Pancreas (tissue), 10 donors: ENCODE measurements at regions not wholly inside any gene's neighbourhood (a gene's known extent, or its start where the extent isn't known, plus 50 kb on each side); places are given as distances from the start of the nearest gene placed in this dataset.
A peak's percentile ranks its signal among the peaks of the same experiment; 100 is the strongest.

ENCODE experiments used
- ATAC-seq, 4 donors: fragments of 200-7000 bp; cut with Tn5 transposase; one replicate each; pipeline versions ENCODE4 v1.8.0 to v1.9.1; 2020; ENCODE audit warnings: mild to moderate bottlenecking in 4 of 4, moderate library complexity in 4 of 4
- DNase-seq, 6 donors: peaks; one replicate each; pipeline ENCODE4 v3.0.0-alpha.2; 2020
- FAIRE-seq: peaks from 2 replicates; lab custom pipeline; 2012; peaks lifted over from hg19 to GRCh38; lab: Jason Lieb, UNC
- H3K27ac ChIP-seq, 4 donors: fragments of 200-600 bp; sonication (generic); 1 replicate in 3 of 4; 2 replicates in 1 of 4; pipeline versions ENCODE4 v1.5.0 to v1.8.0; 2020
- H3K27me3 ChIP-seq, 4 donors: fragments of 200-600 bp; one replicate each; pipeline ENCODE4 v1.8.0; 2021
- H3K36me3 ChIP-seq, 3 donors: fragments of 200-600 bp; sonication (generic) in 1 of 3; one replicate each; pipeline versions ENCODE4 v1.5.0 to v1.8.0; 2020 to 2021
- H3K4me1 ChIP-seq, 3 donors: fragments of 200-600 bp; one replicate each; pipeline ENCODE4 v1.8.0; 2021
- H3K4me3 ChIP-seq, 4 donors: fragments of 200-600 bp; sonication (generic) in 2 of 4; one replicate each; pipeline versions ENCODE4 v1.5.0 to v1.8.0; 2020 to 2021
- H3K9me3 ChIP-seq, 4 donors: fragments of 200-600 bp; one replicate each; pipeline ENCODE4 v1.8.0; 2021
- CTCF ChIP-seq, 4 donors: fragments of 200-600 bp; sonication (generic) in 3 of 4; IDR thresholded peaks; one replicate each; pipeline versions ENCODE4 v1.5.0 to v1.8.0; 2021; ENCODE audit warnings: antibody characterized with exemption in 4 of 4
- WGBS, 2 donors: extraction: QIAGEN DNeasy Blood & Tissue Kit; methylation state at CpG; one replicate each; pipeline ENCODE4 v1.1.7; 2013; 5-methylcytosine and 5-hydroxymethylcytosine counted together
- intact Hi-C, 3 donors: fragments of 100-400 bp; cut with DNase I; formaldehyde crosslinking; loops; one replicate each; pipeline versions ENCODE4 v1.11.1 to v1.14.2; 2022
- donor health status: healthy with polysubstance abuse.
- donor health status: DM: no; HTN: no; CAD: no; lungs with moderate emphysema.
- donor health status: DM: no; HTN: no; CAD: no.
- donor health status: control.
- donor health status: control.
- donor health status: Bipolar disorder and iron deficiency.
- donor health status: DM: yes; HTN: yes; CAD: no.
- donor health status: DM: no; HTN: no; CAD: no.
- donor health status: DM: no; HTN: no; CAD: no.
- donor health status: DM: yes; HTN: yes; CAD: no.

GRCh38 chr6:9504191-9504590 lies 910.7 kb downstream of the TFAP2A start:
- no peaks in the 10 kb centered on the region for H3K36me3 ChIP-seq
- peak in 1 of 4 donors; percentile 12 for ATAC-seq
- H3K4me1 ChIP-seq, result no peaks in the 10 kb centered on the region
- intact Hi-C loops, result no loop called here
- H3K9me3 ChIP-seq, result no peaks in the 10 kb centered on the region
- no peak overlapping the region for H3K4me3 ChIP-seq
- no peak for TF ChIP-seq CTCF (IDR thresholded peaks at IDR 0.05)
- WGBS, 2 donors, result 28 to 29% methylated on average over 2 of the region's 2 CpGs
- H3K27ac ChIP-seq, result no peak overlapping the region
- no peak for FAIRE-seq
- H3K27me3 ChIP-seq, result no peaks in the 10 kb centered on the region
- DNase-seq, result no peak

GRCh38 chr6:9503111-9503761 lies 911.6 kb downstream of the TFAP2A start:
- no peak for TF ChIP-seq CTCF (IDR thresholded peaks at IDR 0.05)
- no peaks in the 10 kb centered on the region for H3K9me3 ChIP-seq
- no peak overlapping the region for H3K4me3 ChIP-seq
- no peaks in the 10 kb centered on the region for H3K27me3 ChIP-seq
- intact Hi-C loops, result no loop called here
- H3K27ac ChIP-seq, result no peak overlapping the region
- ATAC-seq (no peak), DNase-seq (no peak), FAIRE-seq (no peak)
- no peaks in the 10 kb centered on the region for H3K36me3 ChIP-seq
- WGBS, 2 donors, result 41 to 49% methylated on average over 7 of the region's 7 CpGs
- H3K4me1 ChIP-seq, result no peaks in the 10 kb centered on the region

- FAIRE-seq (no peak), ATAC-seq (no peak), DNase-seq (no peak)
- no peak for TF ChIP-seq CTCF (IDR thresholded peaks at IDR 0.05)
- H3K9me3 ChIP-seq, result no peaks in the 10 kb centered on the region
- H3K27ac ChIP-seq, result no peak overlapping the region
- 52 to 65% methylated on average over 4 of the region's 4 CpGs for WGBS, 2 donors
- no peaks in the 10 kb centered on the region for H3K4me1 ChIP-seq
- no peaks in the 10 kb centered on the region for H3K27me3 ChIP-seq
- intact Hi-C loops, result no loop called here
- H3K36me3 ChIP-seq, result no peaks in the 10 kb centered on the region
- no peak overlapping the region for H3K4me3 ChIP-seq
Measured at GRCh38 chr6:9499709-9500108, 915.2 kb downstream of the TFAP2A start.

- FAIRE-seq, result no peak
- H3K4me1 ChIP-seq, result no peaks in the 10 kb centered on the region
Measured at GRCh38 chr6:9496837-9497236, 918.0 kb downstream of the TFAP2A start.

More at GRCh38 chr6:9496837-9497236, 918.0 kb downstream of the TFAP2A start:
- Histone ChIP-seq H3K9me3 (no peaks in the 10 kb centered on the region), H3K27ac (no peak overlapping the region), H3K36me3 (no peaks in the 10 kb centered on the region), H3K4me3 (no peak overlapping the region), H3K27me3 (no peaks in the 10 kb centered on the region)
- DNase-seq (no peak), ATAC-seq (no peak)
- 61 to 69% methylated on average over 6 of the region's 6 CpGs for WGBS, 2 donors
- intact Hi-C loops, result no loop called here
- no peak for TF ChIP-seq CTCF (IDR thresholded peaks at IDR 0.05)
